Activated CD8-positive, alpha-beta memory T cell treated with anti-CD3 and anti-CD28 coated beads for 24 hours (primary cell): ENCODE measurements at regions not wholly inside any gene's neighbourhood (a gene's known extent, or its start where the extent isn't known, plus 50 kb on each side); places are given as distances from the start of the nearest gene placed in this dataset.
"Not testable (repeated sequence)": the region's sequence is repeated elsewhere in the genome, so short reads cannot be mapped to it uniquely, and the experiment has no call there.

ENCODE experiments used
- DNase-seq: peaks from one replicate; pipeline ENCODE4 v3.0.0-alpha.2; 2020

DNA sequence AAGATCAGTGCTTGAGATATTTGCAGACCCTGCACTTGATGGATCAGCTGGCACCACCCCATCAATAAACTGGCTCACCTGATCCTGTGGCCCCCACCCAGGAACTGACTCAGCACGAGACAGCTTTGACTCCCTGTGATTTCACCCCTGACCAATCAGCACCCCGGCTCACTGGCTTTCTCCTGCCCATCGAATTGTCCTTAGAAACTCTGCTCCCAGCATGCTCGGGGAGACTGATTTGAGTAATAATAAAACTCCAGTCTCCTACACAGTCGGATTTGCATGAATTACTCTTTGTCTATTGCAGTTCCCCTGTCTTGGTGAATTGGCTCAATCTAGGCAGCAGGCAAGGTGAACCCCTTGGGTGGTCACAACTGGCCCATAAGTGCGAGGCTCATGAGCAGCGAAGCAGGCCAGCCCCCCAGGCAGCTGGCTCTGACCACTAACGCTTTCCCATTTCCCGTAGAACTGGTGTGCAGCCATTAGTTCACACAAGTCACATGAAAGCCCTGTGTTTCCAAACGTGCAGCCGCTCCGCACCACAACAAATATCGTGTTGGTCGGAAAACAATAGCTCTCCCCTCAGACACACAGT is 79.6 kb downstream of the RSPH3 start:
- no peak for DNase-seq

- DNase-seq: no peak
These were observed 80.1 kb downstream of the RSPH3 start for GRCh38 chr6:158919865-158920264.

- no peak for DNase-seq
These were observed 83.4 kb downstream of the RSPH3 start for GRCh38 chr6:158916617-158917016.

- DNase-seq: no peak
These were observed 85.1 kb downstream of the RSPH3 start for GRCh38 chr6:158914923-158915322.

- DNase-seq: no peak
These were observed 86.4 kb downstream of the RSPH3 start for GRCh38 chr6:158913580-158913979.

- no peak for DNase-seq
These were observed 87.3 kb downstream of the RSPH3 start for GRCh38 chr6:158912655-158913054.

GRCh38 chr6:158911746-158912480 is 88.1 kb downstream of the RSPH3 start:
- no peak for DNase-seq

DNA sequence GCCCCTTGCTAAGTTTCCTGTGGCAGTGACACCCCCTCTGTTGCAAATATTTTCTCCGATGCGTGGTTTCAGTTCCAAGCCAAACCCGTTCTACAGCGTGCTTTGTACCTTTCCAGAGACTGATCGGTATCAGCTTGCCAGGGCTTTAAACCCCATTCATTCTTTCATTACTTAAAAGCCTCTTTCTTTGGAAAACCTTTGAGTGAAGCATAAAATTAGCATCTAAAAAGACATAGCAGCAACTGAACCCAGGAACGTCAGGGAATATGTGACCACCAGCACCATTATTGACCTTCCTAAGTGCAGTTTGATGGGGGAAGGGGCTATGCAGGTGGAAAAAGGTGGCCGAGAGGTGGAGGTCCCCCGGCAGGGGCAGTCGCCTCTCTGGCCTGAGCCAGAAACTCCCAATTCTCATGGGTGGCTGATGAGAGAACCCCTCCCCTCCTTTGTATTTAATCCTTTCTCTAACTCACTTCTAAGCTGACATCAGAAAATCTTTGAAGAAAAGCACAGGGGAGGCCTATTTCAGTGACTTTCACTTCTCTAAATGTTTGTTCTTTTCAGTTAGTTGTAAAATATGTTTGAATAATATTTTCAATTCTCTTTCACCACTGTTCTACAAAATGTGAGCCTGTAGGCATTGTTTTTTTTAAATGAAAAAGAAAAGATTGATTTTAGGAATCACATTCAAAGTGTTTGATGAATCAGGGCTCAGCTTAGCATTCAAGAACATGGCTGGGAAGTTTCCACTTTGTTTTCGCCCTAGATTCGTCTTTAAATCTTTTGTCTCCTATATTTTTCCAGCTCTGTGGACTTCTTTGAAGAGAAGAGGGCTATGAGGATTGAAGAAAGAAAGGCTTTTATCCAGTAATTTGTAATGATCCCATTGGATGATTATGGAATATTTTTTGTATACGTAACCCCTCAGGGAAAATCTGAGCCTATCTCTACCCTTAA is 89.2 kb downstream of the RSPH3 start:
- DNase-seq: no peak

DNA sequence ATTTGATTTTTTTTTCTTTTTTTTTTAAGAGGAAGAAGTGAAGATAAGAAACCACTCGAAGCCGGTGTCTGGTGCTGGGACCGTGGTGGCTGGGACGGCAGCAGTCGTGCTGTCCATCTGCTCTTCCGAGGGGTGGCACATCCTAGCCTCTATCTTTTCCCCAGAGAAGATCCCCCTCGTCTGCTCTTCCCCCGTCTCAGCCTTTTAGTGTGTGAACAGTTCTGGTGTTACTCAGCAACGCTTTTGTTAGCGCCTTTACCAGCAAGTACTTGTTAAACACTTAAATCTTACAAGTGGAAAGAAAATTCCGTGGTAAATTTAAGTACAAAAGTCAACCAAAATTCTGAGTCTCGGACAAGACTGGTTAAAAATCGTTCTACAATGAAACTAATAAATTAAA is 90.1 kb downstream of the RSPH3 start:
- DNase-seq: no peak

DNA sequence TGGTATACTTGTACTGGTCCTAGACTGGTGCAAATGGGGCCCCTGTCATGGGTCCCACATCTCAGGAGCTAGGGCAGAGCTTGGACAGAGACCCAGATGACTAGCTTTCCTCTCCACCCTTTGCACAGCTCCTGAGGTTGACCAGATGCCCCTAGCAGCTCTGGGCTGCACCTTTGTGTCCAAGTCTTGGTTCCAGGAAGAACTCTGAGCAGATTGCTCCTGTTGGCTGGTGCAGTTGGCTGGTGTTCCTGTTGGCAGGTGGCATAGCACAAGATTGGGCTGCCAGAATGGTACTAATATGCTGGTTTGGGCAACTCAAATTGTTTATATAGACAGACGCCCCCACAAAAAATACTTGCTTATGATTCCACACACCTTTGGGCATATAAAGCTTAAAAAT is 89.4 kb upstream of the EZR start:
- DNase-seq: no peak

GRCh38 chr6:158907931-158908330 is 88.8 kb upstream of the EZR start:
- DNase-seq: no peak

DNA sequence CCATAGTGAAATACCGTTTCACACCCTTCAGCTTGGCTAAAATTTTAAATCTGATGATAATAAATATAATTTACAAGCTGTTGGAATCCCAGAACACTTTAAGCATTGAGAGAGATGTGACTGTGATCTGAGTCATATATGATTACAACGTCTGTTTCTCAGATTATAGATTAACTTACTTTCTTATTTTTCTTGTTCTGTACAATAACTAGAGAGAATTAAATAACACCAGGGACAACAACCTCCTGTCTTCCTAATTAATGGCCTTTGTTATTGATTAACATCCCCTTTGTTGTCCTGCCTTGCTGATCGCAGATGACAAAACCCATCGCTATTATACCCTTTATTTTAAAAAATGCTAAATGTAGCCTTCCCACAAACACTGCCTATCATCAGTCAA is 87.8 kb upstream of the EZR start:
- no peak for DNase-seq

DNA sequence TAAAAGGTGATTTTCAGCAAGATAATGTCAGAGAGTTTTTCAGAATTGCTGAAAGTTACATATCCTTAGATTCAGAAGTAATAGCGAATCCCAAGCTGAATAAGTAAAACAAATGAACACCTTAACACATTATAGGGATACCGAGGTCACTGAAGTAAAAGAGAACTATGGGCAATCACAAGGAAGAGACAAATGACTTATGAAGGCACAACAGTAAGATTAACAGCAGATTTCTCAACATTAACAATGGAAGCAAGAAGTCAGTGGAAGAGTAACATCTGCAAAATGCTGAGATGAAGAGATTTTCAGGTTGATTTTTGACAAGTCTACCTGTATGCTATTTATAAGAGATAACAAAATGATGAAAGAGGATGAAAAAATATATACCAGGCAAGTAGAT is 86.1 kb upstream of the EZR start:
- no peak for DNase-seq

DNA sequence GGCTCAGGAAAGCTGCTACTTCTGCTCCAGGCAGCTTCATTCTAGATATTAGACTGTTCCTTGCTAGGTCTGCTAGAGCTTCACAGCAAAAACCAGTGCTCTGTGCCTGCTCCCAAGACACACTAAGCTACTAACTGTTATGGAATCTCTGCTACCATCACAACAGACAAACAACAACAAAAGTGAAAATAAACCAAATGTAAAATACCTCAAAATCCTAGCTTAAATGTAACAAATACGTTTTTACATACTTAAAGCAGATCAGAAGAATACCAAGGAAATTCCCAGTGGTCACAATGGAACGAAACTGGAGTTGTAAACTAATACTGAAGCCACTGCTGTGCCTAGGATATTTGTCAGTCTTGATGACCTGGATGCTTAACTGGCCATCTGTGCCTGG is 84.6 kb upstream of the EZR start:
- DNase-seq: no peak

DNA sequence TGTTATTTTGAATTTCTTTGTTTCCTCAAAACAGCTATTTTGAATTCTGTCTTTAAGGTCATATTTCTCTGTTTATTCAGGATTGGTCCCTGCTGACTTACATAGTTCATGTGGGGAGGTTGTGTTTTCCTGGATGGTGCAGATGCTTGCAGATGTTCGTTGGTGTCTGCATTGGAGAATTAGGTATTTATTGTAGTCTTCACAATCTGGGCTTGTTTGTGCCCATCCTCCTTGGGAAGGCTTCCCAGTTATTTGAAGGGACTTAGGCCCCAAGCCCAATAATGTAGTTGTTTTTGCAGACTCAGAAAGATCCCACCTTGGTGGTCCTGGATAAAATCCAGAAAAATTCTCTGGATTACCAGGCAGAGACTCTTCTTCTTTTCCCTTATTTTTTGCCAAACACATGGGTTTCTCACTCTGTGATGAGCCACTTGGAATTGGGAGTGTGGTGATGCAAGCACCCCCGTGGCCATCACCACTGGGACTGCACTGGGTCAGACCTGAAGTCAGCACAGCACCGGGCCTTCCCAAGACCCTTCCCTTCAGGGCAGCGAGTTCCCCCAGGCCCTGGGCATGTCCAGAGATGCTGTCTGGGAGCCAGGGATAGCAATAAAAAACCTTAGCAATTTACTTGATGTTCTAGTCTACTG is 81.6 kb upstream of the EZR start:
- DNase-seq: no peak

DNA sequence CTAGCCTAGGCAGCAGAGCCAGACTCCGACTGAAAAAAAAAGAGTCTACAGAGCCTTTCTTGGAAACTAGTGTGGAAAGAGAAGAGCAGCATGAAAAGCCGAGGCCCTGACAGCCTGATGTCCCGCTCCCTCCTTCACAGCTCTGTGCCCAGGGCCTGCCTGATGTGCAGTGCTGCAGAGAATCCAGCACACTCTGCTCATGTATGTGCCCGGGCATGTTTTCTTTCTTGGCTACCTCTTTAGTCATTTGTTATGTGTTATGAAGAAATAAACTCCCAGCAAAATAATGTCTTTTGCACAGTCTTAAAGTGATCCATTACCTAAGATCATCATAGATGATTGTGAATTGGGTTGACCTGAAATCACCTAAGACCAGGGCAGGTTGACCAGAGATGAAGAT is 78.1 kb upstream of the EZR start:
- no peak for DNase-seq

DNA sequence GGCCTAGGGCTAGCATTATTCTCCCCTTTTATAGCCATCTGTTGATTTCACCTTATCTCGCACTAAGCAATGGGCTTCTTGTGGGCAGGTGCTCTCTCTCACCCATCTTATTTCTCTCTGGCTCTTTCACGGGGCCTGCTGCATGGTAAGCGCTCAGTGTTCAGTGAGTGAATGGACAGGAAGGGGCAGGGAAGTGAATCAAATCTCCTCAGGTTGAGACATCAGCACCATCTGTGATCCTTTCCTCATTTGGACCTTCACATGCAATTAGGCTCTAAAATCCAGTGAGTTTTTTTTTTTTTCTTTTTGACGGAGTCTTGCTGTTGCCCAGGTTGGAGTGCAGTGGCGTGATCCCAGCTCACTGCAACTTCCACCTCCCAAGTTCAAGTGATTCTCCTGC is 76.5 kb upstream of the EZR start:
- DNase-seq: peak; percentile 9

GRCh38 chr6:158894193-158894592 is 75.0 kb upstream of the EZR start:
- DNase-seq: peak; percentile 15

DNA sequence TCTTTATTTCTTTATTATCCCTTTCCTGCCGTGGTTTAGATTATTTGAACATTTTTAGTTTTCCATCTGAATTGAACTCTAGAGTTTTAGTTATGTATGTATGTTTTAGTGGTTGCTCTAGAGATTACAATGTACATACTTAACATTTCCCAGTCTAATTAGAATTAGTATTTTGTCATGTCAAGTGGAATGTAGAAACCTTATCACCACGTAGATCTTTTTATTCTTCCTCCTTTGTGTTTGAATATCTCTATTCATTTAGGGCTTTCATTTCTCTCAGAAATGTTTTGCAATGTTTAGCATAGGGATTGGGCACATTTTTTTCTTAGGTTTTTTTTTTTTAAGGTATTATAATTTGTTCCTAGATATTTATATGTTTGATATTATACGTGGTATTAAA is 73.1 kb upstream of the EZR start:
- no peak for DNase-seq

DNA sequence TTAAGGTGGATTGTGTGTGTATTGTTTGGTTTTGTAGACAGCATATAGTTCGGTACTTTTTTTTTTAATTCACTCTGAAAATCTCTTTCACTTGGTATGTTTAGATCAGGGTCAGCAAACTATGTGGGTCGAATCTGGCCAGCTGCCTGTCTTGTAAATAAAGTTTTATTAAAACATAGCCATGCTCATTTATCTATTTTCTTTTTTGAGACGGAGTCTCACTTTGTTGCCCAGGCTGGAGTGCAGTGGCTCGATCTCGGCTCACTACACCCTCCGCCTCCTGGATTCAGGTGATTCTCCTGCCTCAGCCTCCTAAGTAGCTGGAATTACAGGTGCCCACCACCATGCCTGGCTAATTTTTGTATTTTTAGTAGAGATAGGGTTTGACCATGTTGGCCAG is 72.4 kb upstream of the EZR start:
- DNase-seq: peak; percentile 21

DNA sequence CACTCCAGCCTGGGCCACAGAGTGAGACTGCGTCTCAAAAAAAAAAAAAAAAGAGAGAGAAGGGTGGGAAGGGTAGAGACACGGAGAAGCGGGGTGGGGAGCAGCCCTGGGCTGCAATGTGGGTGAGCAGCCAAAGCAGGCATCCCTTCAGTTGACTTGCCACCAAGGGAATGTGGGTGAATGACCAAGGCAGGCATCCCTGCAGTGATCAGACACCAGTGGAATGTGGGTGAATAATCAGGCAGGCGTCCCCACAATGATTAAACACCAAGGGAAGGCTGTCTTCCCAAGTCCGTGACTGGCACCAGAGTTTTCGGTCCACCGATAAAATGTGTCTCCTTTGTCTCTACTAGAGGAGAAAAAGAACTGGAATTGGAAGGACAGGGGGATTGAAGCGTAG is 69.0 kb upstream of the EZR start:
- not testable (repeated sequence) for DNase-seq

DNA sequence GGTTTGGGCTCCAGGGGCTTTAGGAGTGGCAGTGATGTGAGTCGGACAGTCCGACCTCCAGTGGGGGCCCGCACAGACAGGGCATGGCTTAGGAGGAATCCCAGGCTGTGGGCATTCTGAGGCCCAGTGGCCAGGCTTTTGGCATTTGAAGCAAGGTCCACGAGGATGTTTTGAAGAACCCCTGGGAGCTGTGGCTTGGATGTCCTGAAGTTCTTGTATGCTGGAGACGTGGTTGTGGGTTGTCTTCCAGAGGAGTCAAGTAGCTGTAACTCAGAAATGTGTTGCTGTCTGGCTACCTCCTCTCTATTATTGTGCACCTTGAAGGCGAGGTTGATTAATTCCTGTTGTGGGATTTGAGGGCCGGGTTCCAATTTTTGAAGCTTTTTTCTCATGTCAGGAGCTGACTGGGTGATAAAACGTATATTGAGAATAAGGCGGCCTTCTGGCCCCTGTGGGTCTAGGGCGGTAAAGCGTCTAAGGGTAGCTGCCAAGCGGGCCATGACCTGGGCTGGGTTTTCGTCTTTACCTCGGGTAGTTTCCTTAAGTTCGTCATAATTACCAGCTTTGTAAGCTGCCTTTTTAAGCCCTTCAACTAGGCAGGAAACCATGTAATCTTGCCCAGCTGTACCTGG is 67.3 kb upstream of the EZR start:
- peak; percentile 26 for DNase-seq

GRCh38 chr6:158881884-158882283 is 62.7 kb upstream of the EZR start:
- DNase-seq: peak; percentile 19
